HG02938 (cell line): ENCODE measurements at regions not wholly inside any gene's neighbourhood (a gene's known extent, or its start where the extent isn't known, plus 50 kb on each side); places are given as distances from the start of the nearest gene placed in this dataset.

Source experiments
- ATAC-seq: cut with Tn5 transposase; IDR thresholded peaks from one replicate; pipeline ENCODE4 v1.9.1; 2021; ENCODE audit warnings: mild to moderate bottlenecking, moderate library complexity; ENCODE audit not compliant: unreplicated experiment

DNA sequence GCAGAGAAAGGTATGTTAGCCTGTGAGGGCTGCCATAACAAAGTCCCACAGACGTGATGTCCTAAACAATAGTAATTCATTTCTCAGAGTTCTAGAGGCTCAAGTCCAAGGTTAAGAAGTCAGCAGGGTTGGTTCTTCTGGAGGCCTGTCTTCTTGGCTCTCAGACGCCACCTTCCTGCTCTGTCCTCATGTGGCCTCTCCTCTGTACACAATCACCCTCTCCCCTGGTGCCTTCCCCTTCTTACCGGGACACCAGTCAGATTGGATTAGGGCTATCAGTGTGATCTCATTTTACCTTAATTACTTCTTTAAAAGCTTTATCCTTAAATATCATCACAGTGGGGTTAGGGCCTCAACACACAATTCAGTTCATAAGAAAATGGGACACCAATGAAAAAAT, 860.5 kb downstream of the RNF144A start:
- no peak for ATAC-seq

DNA sequence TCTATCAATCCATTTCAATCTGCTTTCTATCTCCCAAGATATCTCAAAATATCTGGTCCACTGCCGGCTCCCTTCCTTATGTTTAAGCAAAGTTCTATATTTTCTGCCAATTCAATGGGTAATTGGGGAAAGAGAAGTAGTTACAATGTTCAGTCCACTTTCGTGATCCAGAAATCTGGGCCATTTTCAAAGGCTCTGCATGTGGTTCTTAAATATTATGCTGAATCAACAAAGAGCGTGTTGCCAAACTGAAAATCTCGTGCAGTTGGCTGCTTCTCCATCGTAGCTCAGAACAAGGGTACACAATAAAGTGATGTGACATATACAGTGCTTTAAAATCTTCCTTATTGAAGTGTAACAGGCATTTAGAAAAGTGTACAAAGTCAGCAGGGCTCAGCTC, 863.1 kb downstream of the RNF144A start:
- no peak for ATAC-seq

DNA sequence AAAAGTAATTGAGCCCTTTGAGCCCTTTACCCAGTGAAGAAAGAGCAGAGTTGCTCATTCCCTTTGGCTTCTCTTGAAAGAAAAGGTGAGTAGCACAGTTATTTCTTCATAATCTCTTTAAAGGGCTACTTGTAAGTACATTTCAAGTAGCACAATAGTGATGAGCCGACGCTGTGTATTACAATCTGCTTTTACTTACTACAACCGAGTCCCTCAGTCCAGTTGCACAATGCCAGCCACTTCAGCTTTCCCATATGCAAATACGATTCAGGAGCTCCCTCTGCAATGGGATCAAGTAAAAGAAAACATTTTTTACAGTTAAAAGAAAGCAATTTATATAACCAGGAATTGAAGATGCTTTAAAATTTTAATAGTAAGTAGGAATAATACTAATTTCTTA, 868.5 kb downstream of the RNF144A start:
- ATAC-seq, result no peak

DNA sequence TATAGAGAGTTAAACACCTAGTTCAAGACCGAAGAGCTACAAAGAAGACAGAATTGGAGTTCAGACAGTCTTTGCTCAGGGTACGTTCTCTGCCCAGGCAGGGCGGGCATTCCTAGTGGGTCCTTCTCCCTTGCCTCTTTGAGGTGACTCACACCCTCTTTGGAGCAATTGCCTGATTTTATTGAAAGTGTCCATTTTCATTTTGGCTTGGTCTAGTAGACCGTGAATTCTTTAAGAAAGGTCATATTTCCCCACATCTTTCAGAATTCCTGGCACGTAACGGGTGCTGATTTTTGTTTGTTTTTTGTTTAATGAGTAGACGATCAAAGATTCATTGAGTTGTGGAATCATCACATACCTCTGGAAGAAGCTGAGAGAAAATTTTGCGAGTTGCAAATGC, 871.5 kb downstream of the RNF144A start:
- ATAC-seq, result no peak

DNA sequence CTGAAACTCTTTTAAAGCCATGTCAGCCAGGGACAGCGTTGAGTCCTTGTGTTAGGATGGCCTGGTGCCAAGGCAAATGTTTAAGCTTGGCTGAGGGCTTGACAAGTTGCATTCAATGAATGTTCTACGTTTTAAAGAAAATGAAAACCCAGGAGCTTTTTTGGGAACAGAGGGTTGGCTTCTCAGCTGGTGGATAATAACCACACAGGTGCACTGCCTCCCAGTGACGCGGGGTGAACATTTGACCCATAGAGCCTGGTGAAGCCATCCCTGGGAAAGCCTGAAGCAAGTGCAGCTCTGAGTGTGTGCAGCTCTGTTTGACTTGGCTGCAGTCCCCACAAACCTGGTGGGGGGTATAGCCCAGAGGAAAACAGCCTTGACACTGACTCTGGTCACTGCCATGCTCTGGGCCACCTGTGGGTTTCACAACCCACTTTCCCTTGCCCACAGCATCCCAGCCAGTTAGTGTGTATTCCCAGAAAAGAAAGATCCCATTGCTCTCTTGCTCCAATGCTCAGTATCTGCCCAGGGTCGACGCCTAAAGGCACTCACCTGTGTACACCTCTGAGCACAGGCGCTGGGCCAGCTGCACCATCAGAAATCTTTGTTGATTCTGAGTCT, 874.9 kb downstream of the RNF144A start:
- no peak for ATAC-seq

DNA sequence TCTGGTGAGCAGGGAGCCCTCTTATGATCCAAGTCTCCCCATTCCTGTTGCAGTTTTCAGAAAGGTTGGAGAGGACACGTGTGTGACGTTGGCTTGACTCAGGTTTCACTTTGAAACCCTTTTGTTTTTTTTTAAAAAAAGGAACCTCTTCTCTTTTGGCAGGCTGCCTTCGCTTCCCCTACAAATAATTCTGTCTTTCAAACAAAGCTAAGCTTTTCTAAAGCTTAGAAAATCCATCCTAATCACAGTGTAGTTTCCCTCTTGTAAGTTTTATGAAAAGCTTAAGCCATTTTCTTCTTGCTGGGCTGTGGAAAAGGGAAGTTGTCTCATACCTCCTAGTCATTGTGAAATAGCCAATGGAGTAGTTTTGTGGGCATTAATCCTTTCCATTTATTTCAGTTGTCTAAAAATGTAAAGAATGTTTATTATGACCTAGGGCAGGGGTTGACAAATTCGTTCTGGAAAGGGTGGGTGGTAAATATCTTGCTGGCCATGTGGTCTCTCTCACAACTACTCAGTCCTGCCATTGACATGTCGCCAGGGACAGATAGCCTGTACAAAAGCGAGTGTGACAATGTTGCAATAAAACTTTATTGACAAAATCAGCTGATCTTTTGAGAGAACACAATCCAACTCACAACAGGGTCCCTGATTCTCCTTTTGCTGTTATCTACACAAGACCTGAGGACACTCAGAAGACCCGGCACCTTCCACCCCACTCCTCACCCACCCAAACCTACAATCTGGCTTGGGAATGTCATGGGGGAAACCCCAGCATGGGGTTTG, 878.8 kb downstream of the RNF144A start:
- no peak for ATAC-seq

DNA sequence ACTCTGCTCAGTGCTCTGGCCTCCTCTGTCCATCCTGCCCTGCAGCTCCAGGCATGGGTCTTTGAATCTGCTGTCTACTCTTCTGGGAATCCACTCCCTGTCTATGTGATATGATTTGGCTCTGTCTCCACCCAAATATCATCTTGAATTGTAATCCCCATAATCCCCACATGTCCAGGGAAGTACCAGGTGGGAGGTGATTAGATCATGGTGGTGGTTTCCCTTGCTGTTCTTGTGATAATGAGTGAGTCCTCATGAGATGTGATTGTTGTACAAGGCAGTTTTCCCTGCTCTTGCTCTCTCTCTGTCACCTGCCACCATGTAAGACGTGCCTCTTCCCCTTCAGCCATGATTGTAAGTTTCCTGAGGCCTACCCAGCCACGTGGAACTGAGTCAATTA, 881.8 kb upstream of the ID2 start:
- ATAC-seq, result no peak

DNA sequence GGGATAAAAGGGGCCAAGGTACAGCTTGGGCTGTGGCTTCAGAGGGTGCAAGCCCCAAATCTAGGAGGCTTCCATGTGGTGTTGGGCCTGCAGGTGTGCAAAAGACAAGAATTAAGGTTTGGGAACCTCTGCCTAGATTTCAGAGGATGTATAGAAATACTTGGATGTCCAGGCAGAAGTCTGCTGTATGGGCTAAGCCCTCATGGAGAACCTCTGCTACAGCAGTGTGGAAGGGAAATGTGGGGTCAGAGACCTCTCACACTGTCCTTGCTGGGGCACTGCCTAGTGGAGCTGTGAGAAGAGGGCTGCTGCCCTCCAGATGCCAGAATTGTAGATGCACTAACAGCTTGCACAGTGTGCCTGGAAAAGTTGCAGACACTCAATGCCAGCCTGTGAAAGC, 880.6 kb upstream of the ID2 start:
- ATAC-seq, result no peak

DNA sequence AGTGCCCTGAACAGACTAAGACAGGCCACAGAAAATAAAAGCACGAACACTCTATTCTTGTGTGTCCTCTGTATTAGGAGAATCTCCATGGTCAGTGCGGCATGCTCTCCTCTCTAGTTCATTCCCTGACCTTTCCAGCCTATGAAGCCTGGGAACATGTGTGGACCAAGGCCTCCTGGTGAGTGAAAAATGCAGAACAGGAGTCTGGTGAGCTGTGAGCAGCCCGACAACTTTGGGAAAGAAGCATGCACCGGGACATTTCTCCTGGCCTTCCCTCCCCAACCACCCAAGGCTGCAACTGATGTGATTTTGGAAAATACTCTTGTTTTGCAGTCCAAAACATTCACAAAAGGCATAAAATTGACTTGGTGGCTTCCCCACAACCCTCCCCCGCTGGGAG, 878.3 kb upstream of the ID2 start:
- ATAC-seq, result no peak

DNA sequence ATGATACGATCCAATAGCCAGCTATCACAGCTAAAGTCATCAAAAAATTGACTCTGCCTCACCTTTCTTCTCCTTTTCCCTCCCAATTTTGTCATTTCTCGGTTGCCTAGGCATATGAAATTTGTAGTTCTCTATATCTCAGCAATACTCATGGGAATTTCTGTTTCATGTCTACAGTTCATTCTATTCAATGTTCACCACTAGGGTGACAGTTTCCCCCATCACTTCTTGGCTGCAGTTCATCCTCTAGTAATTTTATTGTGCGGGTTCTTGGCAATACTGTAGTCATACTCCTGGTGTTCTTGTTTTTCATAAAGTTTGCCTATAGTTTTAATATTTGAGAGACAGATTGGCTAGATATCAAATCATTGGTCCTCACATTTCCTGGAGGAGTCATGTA, 872.2 kb upstream of the ID2 start:
- ATAC-seq, result no peak

DNA sequence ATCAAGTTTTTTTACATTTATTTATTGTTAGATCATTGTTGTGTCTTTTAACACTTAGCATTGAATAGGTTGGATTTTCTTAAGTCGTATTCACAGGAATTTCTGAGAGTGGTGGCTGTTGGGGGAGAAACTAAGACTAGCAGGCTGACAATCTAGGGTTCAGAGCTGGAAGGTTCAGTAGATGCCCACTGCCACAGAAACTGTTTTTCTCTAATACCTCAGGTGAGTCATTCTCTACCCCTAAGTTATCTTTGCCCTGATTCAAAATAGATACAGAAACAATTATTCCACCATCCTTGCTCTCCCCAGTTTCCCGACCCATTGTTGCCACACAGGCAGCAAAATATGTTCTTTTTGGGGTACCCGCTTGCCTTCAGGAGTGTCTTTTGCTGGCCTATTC, 870.8 kb upstream of the ID2 start:
- no peak for ATAC-seq

DNA sequence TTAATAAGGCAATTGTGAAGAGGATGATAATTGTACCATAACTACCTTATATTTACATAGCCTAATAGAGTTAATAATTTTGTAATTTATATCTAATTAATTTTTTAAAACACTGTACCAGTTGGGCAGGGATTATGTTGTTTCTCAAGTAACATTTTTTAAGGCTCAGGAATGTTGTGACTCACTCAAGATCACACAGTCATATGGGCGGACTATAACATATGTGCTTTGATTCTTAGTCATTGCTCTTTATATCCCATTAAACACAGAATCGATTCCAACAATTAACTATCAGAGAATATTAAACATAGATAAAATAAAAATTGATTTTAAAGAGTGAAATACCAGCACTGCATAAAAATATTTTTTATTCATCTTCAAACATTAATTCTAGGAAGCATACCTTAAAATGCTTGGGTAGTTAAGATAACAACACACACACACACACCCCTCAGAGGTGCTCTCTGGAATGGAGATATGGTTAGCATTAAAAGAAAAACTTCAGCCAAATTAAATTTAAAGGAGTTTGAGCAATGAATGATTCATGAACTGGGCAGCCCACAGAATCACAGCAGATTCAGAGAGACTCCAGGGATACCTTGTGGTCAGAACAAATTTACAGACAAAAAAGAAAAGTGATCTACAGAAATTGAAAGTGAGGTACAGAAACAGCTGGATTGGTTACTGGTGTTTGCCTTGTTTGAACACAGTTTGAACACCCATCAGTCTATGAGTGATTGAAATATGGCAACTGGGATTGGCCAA, 869.4 kb upstream of the ID2 start:
- ATAC-seq, result no peak

DNA sequence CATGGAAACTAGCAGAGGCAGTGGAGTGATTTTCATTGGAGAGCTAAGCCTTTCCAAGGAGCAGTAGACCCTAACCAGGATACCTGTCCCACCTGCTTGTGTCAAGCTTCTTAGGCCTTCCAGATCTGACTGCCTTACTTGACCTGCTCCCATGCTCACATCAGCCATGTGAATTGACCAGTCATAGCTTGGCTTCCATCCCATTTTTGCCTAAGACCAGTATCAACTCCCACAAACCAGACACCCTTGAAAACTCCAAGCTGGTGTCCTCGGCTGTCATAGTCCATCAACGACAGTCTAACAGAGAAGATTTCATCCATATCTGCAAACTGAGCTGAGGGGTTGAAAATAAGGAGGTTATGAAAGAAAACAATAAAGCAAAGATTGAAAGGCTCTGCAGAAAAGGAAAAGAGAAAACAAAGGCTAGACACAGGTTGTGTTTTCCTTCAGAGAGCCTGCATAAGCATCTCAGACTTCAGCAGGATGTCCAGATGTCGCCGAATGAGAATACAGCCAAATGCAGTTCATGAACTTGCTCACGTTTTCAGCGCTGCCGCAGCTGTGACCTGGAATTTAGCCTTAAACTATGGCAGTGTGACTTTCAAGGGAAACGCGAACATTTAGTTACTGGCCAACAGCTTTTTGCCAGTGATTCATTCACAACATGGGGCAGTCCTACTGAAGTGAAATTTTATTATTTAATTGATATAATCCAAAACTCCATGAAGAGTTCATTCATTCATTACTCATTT, 868.1 kb upstream of the ID2 start:
- ATAC-seq, result no peak

DNA sequence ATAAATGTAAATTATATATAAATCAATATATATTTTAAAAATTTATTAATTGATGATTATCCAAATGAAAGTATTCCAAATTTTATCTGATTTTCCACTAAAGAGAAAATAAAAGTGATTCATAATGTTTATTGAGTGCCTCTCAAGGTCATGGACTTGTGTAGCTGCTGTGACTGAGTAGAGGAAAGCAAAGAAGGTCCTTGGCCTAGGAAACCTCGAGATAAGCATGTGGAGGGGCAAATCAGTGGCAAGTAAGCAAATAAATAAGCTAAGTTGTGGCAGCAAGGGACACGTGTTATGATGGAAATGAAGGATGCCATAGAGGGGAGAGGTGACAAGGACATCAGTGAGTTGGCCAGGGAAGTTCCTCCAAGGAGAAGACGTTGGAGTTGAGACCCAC, 866.1 kb upstream of the ID2 start:
- no peak for ATAC-seq

DNA sequence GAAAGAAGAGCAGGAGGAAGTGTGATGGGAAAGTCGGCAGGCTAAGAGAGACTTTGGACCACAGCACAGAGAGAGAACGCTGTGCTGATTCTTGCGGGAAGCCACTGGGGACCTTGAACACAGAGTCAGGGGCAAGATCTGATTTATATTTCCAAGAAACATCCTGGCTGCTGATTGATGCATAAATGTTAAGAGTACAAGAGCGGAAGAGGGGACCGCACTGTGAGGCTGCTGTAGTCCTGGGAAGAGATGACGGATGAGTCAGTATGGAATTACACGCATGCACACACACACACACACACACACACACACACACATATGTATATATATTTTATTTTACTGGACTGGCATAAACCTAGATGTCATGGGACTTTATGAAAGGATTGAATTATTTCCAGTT, 865.6 kb upstream of the ID2 start:
- ATAC-seq, result no peak

DNA sequence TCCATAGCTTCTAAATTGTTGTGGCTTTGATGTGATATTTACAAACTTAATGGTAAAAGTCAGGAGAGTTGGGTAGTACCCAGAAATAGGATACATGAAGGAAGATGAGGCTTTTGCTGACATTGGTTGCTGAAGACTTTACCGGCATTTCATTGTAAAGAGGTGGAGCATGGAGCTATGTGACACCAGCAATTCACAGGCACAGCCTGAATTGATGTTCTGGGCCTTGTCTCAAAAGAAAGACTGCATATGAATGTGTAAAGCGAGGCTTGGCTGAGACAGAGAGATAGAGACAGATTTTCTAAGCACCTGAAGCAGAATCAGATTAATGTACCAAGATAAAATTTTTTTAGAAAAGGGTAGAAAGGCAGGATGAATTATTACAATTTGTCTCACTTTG, 864.9 kb upstream of the ID2 start:
- ATAC-seq, result no peak

DNA sequence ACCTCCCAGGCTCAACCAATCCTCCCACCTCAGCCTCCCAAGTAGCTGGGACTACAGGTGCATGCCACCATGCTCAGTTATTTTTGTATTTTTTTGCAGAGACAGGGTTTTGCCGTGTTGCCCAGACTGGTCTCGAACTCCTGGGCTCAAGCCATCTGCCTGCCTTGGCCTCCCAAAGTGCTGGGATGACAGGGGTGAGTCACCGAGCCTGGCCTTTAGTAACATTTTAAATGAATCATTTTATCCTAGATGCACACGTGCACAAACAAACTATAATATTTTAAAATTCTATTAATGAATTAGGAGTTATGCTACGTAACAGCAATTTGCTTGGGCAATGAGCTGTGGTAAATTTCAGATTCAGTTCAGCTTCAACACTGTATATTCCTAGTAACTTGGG, 862.5 kb upstream of the ID2 start:
- no peak for ATAC-seq

DNA sequence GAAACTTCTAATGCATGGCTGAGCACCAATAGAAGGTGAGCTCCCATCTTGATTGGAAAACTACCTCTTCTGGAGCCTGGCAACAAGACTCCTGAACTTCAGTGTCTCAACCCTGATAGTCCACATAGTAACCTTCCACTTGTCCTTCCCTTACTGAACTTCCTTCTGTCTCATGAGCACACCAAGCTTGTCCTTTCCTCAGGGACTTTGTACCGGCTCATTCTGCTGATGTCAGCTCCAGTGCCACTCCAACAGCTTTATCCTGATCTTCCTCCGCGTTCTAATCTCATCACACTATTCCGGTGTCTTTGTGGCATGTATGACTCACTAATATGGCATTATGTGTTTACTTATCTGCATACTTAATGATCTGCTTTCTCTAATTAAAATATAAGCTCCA, 862.0 kb upstream of the ID2 start:
- ATAC-seq, result no peak

DNA sequence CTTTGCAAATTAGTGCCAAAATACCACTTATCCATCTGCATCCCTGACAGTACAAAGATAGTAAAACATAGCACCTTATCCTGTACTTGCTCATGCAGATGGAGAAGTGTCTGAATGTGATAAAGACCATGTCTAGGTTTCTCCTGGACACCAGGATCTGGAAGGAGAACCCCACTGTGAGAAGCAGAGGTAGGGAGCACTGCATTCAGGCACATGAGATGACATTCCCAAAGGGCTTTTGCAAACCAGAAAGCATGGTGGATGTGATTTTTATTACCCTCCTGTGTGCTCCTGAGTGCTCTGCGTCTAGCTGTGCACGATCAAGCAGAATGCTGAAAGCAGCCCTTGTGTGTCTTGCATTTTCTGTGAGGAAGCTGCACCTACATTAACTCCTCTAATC, 857.6 kb upstream of the ID2 start:
- no peak for ATAC-seq

DNA sequence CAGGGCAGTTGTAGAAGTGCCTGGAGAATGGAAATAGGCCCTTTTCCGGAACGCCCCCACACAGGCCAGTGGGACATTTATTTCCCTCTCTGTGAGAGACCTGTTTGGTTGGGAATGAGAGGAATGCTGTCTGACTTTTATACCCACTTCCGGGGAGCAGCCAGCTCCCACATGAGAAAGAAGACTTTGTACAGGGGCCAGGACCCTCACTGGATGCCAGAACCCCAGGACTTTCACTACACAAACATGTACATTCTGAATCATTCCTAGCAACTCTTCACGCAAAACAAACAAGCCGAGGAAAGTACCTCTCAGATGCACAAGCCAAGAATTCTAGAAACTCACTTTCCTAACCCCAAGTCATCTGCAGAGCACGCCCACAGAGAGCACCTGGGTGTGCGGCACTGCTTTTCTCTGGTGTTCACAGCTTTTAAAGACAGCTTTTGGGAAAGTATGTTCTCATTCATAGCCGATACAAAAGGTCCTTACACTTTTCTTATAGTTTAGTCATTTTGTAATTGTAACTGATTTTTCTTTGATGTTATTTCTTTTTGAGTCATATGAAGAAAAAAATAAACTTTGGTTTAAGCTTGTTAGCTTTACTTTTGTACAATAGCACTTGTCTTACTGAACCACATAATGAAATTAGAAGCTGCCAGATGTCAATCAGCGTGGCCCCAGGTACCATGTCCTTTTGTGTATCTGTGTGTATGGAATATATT, 856.1 kb upstream of the ID2 start:
- peak; percentile 85 for ATAC-seq

DNA sequence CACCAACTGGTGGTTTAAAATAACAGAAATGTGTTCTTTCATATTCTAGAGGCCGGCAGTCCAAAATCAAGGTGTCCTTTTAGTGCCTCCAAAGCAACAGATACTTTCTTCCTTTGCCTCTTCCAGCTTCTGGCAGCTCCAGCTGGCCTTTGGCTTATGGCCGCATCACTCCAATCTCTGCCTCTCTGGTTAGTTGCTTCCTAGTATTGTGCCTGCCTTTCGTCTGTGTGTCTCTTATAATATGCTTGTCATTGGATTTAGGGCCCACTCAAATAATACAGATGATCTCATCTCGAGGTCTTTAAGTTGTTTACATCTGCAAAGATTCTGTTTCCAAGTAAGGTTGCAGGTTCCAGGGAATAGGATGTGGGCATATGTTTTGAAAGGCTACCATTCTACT, 855.2 kb upstream of the ID2 start:
- ATAC-seq, result no peak
